PC-9 (cell line): ENCODE measurements at regions not wholly inside any gene's neighbourhood (a gene's known extent, or its start where the extent isn't known, plus 50 kb on each side); places are given as distances from the start of the nearest gene placed in this dataset.

Source experiments
- BruUV-seq: library from RNA; stranded (reverse); fragments of 400-500 nt; replicated peaks from 2 replicates; lab custom pipeline; 2021; lab: Mats Ljungman, UMichigan
- CTCF ChIA-PET: fragments of 300-600 bp; sonication (Branson Sonifier 250); formaldehyde crosslinking; loops from one replicate; lab custom pipeline; 2022; ENCODE audit warnings: antibody characterized with exemption; lab: Charles Lee
- POLR2A ChIA-PET: fragments of 300-600 bp; sonication (Branson Sonifier 250); formaldehyde crosslinking; loops from one replicate; lab custom pipeline; 2022; ENCODE audit warnings: antibody characterized with exemption; ENCODE audit not compliant: unreplicated experiment; lab: Charles Lee
- DNase-seq, 2 experiments: peaks; one replicate each; pipeline versions ENCODE4 v3.0.0 to v3.0.0-alpha.2; 2015 to 2022; ENCODE audit warnings: mixed read lengths in 1 of 2
- H2AFZ ChIP-seq: fragments of 200-600 bp; sonication (generic); 2 replicates; pipeline ENCODE4 v1.8.1; 2017; ENCODE audit warnings: antibody characterized with exemption
- H3F3A ChIP-seq: fragments of 200-600 bp; sonication (generic); 2 replicates; pipeline ENCODE4 v1.8.1; 2017; ENCODE audit warnings: antibody characterized with exemption, mild to moderate bottlenecking, low read depth; ENCODE audit not compliant: insufficient read depth
- H3K27ac ChIP-seq: fragments of 200-600 bp; sonication (generic); 2 replicates; pipeline ENCODE4 v1.6.1; 2016; ENCODE audit warnings: mixed run types
- H3K27me3 ChIP-seq: fragments of 200-600 bp; sonication (generic); 2 replicates; pipeline ENCODE4 v1.6.1; 2016; ENCODE audit warnings: low read depth, mixed run types; ENCODE audit not compliant: insufficient read depth
- H3K36me3 ChIP-seq: fragments of 200-600 bp; sonication (generic); 2 replicates; pipeline ENCODE4 v1.6.1; 2016; ENCODE audit warnings: low read depth, mixed run types
- H3K4me1 ChIP-seq: fragments of 200-600 bp; sonication (generic); replicated peaks from 2 replicates; pipeline ENCODE4 v1.6.1; 2016; ENCODE audit warnings: mixed run types; ENCODE audit not compliant: insufficient read depth
- H3K4me2 ChIP-seq: fragments of 200-600 bp; sonication (generic); 2 replicates; pipeline ENCODE4 v1.6.1; 2017; ENCODE audit warnings: mixed run types
- H3K4me3 ChIP-seq: fragments of 200-600 bp; sonication (generic); 2 replicates; pipeline ENCODE4 v1.6.1; 2016; ENCODE audit warnings: mixed run types
- H3K79me2 ChIP-seq: fragments of 200-600 bp; sonication (generic); 2 replicates; pipeline ENCODE4 v1.6.1; 2017; ENCODE audit warnings: low read depth, mixed run types
- H3K9me2 ChIP-seq: fragments of 200-600 bp; sonication (generic); 2 replicates; pipeline ENCODE4 v1.8.1; 2017; ENCODE audit warnings: mild to moderate bottlenecking; ENCODE audit not compliant: insufficient read depth
- H3K9me3 ChIP-seq: fragments of 200-600 bp; sonication (generic); 2 replicates; pipeline ENCODE4 v1.8.1; 2016; ENCODE audit warnings: low read depth; ENCODE audit not compliant: insufficient read depth
- H4K20me1 ChIP-seq: fragments of 200-600 bp; sonication (generic); 2 replicates; pipeline ENCODE4 v1.8.1; 2017; ENCODE audit not compliant: insufficient read depth
- EZH2 ChIP-seq: fragments of 200-600 bp; sonication (generic); IDR thresholded peaks from 2 replicates; pipeline ENCODE4 v1.8.0; 2017; ENCODE audit warnings: antibody characterized with exemption, low read depth
- intact Hi-C: fragments of 100-400 bp; cut with micrococcal nuclease; formaldehyde crosslinking; loops from one replicate; pipeline ENCODE4 v1.10.0; 2022; ENCODE audit not compliant: unreplicated experiment
- TF ChIP-seq, protein P1 (sequence below): fragments of 200-600 bp; sonication (generic); conservative IDR thresholded peaks from 2 replicates; pipeline ENCODE4 v1.6.1; 2017; ENCODE audit warnings: mixed run types, antibody characterized with exemption, mild to moderate bottlenecking, moderate library complexity

DNA sequence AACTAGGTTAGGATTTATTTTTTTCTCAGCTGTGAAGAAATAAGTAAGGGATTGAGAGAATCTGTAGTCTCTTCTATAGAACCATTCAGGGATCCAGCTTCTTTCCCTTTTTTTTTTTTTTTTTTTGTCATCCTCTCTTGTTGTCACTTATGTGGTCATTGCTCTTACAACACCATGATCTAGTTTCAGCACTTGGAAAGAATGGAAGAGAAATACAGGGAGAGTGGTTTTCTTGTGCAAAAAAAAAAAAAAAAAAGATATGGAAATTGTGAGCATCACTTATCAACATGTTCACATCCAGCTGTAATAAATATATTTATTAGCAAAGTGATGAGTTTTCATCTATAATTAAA is 599.3 kb downstream of the SLC6A15 start:
- no peaks in the 10 kb centered on the region for H3K36me3 ChIP-seq
- intact Hi-C loops, result no loop called here
- H3F3A ChIP-seq, result no peaks in the 10 kb centered on the region
- no peaks in the 10 kb centered on the region for H4K20me1 ChIP-seq
- H3K9me3 ChIP-seq, result no peaks in the 10 kb centered on the region
- H3K4me2 ChIP-seq, result no peak overlapping the region
- CTCF ChIA-PET, result interaction anchor here (0.6 kb wide), 1 partner anchor 1098 kb away, joined by 3 read pairs; no protein-coding TSS in a partner anchor
- H3K27me3 ChIP-seq, result no peaks in the 10 kb centered on the region
- TF ChIP-seq EZH2, result no peak
- TF ChIP-seq, protein P1, sequence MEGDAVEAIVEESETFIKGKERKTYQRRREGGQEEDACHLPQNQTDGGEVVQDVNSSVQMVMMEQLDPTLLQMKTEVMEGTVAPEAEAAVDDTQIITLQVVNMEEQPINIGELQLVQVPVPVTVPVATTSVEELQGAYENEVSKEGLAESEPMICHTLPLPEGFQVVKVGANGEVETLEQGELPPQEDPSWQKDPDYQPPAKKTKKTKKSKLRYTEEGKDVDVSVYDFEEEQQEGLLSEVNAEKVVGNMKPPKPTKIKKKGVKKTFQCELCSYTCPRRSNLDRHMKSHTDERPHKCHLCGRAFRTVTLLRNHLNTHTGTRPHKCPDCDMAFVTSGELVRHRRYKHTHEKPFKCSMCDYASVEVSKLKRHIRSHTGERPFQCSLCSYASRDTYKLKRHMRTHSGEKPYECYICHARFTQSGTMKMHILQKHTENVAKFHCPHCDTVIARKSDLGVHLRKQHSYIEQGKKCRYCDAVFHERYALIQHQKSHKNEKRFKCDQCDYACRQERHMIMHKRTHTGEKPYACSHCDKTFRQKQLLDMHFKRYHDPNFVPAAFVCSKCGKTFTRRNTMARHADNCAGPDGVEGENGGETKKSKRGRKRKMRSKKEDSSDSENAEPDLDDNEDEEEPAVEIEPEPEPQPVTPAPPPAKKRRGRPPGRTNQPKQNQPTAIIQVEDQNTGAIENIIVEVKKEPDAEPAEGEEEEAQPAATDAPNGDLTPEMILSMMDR, result no peak
- H3K4me1 ChIP-seq, result no peaks in the 10 kb centered on the region
- H3K79me2 ChIP-seq, result no peaks in the 10 kb centered on the region
- DNase-seq, result no peak
- no peak overlapping the region for H3K27ac ChIP-seq
- H3K9me2 ChIP-seq, result no peaks in the 10 kb centered on the region
- no peak overlapping the region for H2AFZ ChIP-seq
- H3K4me3 ChIP-seq, result no peak overlapping the region
- POLR2A ChIA-PET, result no interaction called here
- BruUV-seq, result no TSS peak

DNA sequence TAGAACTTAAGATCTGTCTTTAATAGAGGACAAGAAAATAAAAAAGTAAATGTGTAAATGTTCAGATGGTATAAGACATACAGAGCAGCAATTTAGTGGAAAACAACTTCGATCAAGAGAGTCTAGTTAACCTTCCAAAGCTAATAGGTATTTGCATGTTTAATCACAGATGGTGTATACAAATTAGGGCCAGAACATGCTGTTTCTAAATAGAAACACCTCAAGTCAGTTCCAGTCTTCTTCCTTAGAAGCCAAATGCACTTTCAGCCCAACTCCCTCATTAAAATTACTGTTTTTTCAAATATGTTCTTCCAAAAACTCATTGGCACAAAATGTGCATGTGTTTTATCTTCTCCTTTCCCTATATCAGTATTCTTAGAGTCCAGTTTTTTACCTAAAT is 604.4 kb downstream of the SLC6A15 start:
- intact Hi-C loops, result no loop called here
- Histone ChIP-seq H3K9me3 (no peaks in the 10 kb centered on the region), H3K27me3 (no peaks in the 10 kb centered on the region), H3K36me3 (no peaks in the 10 kb centered on the region), H3K4me2 (no peak overlapping the region), H4K20me1 (no peaks in the 10 kb centered on the region), H3K27ac (no peak overlapping the region), H3K9me2 (no peaks in the 10 kb centered on the region), H3K4me3 (no peak overlapping the region), H3K4me1 (no peaks in the 10 kb centered on the region), H3K79me2 (no peaks in the 10 kb centered on the region), H2AFZ (no peak overlapping the region), H3F3A (no peaks in the 10 kb centered on the region)
- BruUV-seq, result no TSS peak
- TF ChIP-seq EZH2, result no peak
- TF ChIP-seq, protein P1, result no peak
- CTCF ChIA-PET, result no interaction called here
- DNase-seq, result no peak
- POLR2A ChIA-PET, result no interaction called here

DNA sequence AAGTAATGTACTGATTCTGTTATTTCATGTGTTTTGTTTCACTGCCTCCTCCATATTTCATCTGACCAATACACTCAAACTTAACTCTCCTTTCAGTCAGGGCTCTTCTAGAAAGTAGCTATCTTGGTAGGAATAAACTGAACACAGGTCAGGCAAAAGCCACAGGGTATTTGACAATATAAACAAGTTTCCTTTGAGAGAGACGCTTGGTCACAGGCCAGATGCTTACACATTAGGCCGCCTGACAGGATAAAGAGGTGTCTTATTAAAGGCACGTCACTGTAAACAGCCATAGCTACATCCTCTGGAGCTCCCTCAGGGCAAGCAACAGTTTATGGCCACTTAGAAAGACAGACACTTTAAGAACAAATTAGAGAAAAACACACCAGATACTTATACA is 607.5 kb downstream of the SLC6A15 start:
- H3K4me2 ChIP-seq, result no peak overlapping the region
- no peak for DNase-seq
- no peaks in the 10 kb centered on the region for H4K20me1 ChIP-seq
- H2AFZ ChIP-seq, result no peak overlapping the region
- no peak overlapping the region for H3K27ac ChIP-seq
- H3K9me3 ChIP-seq, result no peaks in the 10 kb centered on the region
- intact Hi-C loops, result no loop called here
- CTCF ChIA-PET, result no interaction called here
- H3K79me2 ChIP-seq, result no peaks in the 10 kb centered on the region
- no peak overlapping the region for H3K4me3 ChIP-seq
- TF ChIP-seq EZH2, result no peak
- TF ChIP-seq, protein P1, result no peak
- H3K27me3 ChIP-seq, result no peaks in the 10 kb centered on the region
- no peaks in the 10 kb centered on the region for H3K4me1 ChIP-seq
- no peaks in the 10 kb centered on the region for H3F3A ChIP-seq
- no TSS peak for BruUV-seq
- H3K9me2 ChIP-seq, result no peaks in the 10 kb centered on the region
- H3K36me3 ChIP-seq, result no peaks in the 10 kb centered on the region
- POLR2A ChIA-PET, result no interaction called here
